Endometrium (tissue), 2 donors: ENCODE measurements at regions not wholly inside any gene's neighbourhood (a gene's known extent, or its start where the extent isn't known, plus 50 kb on each side); places are given as distances from the start of the nearest gene placed in this dataset.

ENCODE experiments used
- FAIRE-seq: peaks from 2 replicates; lab custom pipeline; 2012; peaks lifted over from hg19 to GRCh38; lab: Jason Lieb, UNC
- donor health status: control.
- donor health status: control.

DNA sequence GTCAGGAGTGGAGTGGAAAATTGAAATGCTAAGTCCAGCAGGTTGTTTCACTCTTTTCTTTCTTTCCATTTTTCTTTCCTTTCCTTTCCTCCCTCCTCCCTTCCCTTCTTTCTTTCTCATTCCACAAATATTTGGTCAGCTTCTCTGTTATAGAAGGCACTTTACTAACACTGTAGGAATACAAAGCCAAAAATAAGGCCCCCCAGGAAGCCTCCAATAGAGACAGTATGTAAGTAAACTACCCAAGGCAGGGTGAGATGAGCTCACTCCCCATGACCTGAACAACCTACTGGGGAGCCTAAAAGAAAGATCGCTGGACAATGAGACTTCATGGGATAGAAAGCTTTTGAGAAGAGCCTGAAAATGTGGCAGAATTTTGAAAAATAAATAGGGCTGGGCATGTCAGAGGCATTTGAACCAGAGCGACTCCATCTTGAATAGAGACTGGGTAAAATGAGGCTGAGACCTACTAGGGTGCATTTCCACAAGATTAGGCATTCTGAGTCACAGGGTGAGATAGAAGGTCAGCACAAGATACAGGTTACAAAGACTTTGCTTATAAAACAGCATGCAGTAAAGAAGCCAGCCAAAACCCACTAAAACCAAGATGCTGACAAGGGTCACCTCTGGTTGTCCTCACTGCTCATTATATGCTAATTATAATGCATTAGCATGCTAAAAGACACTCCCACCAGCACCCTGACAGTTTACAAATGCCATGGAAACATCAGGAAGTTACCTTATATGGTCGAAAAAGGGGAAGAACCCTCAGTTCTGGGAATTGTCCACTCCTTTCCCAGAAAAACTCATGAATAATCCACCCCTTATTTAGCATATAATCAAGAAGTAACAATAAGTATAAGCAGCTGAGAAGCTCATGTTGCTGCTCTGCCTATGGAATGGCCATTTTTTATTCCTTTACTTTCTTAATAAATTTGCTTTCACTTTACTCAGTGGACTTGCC is 158.9 kb upstream of the EGFLAM start:
- no peak for FAIRE-seq

DNA sequence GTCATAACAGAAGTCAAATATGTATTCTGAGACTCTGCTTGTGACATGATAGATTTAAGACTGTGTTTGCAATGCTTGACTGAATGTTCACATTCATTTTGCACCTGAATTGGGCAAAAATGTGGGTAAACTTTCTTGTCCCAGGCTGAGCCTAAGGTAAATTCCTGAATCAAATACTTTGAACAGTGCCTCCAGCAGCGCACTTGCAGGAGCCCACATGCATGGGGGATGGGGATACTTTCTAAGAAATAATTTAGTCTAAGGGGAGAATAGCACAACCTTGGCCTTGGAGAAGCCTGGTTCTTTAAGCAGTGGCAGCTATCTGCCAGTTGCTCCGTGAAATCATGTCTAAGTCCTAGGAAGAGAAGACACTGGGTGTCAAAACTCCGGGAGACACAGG is 163.5 kb upstream of the EGFLAM start:
- FAIRE-seq = no peak

DNA sequence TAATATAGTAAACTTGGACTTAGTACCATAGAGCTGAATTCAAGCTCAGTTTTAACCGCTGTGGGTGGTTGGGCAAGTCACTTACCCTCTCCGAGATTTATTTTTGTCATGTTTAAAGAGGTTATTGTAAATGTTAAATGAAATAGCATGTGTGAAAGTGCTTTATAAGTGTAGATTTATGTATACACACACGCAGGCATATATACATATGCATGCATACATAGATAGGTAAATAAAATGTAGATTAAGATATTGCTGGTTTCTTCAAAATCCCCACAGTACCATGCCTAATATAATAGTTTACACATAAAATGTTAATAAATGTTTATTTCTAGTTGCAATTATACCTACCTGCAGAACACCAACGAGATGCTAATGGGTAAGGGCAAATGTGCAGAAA is 164.5 kb upstream of the EGFLAM start:
- no peak for FAIRE-seq

DNA sequence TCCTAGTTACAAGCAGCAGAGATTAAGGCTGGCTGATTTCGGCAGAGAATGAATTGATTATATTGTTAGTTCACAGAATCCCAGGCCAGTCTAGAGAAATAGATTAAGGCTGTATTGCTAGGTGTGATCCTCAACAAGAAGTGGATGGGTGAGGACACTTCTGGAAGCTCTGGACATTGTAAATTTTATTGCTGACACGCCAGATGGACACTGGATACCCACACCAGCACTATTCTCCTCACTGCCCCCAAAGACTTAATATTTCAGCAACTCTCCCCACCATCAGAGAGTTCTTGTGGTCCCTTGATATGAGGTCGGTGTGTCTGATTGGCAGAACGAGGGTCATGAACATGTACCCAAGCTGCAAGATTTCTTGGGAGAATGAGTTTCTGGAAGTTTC is 171.6 kb upstream of the EGFLAM start:
- FAIRE-seq = no peak

DNA sequence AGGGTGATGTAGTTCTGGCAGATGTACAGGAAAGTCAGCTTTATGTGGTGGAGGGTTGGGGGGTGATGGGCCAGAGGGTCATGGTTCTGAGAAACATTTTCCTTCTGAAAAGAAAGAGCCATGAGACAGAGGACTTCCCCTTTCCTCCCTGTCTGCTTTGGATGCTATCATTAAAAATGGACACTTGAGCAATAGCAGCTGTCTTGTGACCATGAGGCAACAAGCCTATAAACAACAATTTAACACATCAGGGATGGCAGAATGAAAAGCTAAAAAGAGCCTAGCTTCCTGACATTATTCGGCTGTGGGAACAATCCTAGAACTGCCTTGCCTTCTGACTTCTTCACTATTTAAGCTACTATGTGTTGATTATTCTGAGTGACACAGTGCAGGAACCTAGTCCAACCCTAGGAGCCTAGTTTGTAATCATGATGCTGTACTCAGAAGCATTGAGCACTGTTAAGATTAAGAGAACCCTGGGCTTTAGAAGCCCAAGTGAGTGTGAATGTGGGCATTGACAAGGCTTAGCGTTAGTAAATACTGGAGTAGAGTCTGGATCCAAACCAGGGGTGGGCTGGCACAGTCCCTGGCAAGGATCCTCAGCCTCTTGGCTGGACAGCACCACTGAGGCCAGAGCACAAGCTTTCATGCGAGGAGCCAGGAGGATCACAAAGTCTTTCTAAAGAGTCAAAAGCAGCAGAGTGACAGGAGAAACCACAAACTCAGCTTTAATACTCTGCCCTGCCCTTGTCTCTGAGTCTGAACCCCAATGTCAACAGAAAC is 178.5 kb upstream of the EGFLAM start:
- FAIRE-seq = no peak

DNA sequence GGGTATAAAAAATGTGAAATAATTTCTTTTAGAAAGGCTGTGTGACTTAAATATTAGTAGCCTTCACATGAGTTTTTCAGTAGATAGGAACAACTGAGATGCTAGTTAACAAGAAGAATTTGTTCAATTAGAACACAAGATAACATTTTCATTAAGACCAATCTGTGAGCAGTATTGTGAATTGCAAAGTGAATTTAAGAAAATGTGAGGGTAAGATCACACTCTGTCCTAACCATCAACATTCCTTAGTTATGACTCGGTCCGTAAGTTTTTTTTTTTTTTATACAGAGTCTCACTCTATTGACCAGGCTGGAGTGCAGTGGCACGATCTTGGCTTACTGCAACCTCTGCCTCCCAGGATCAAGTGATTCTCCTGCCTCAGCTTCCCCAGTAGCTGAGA is 180.2 kb upstream of the EGFLAM start:
- no peak for FAIRE-seq

DNA sequence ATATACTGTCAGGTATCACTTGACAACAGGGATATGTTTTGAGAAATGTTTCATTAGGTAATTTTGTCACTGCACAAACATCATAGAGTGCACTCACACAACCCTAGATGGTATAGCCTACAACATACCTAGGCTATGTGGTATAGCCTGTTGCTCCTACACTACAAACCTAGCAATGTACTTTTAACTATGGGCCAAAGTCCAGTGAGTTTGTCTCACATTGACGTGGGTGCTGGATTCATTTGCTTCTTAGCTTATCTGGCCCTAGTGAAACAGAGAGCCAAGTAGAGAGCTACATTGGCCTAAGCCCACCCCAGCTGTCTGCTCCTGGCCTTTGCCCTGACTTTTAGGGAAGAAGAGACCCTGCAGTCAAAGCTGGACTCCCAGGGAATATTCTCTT is 180.7 kb upstream of the EGFLAM start:
- FAIRE-seq = no peak

DNA sequence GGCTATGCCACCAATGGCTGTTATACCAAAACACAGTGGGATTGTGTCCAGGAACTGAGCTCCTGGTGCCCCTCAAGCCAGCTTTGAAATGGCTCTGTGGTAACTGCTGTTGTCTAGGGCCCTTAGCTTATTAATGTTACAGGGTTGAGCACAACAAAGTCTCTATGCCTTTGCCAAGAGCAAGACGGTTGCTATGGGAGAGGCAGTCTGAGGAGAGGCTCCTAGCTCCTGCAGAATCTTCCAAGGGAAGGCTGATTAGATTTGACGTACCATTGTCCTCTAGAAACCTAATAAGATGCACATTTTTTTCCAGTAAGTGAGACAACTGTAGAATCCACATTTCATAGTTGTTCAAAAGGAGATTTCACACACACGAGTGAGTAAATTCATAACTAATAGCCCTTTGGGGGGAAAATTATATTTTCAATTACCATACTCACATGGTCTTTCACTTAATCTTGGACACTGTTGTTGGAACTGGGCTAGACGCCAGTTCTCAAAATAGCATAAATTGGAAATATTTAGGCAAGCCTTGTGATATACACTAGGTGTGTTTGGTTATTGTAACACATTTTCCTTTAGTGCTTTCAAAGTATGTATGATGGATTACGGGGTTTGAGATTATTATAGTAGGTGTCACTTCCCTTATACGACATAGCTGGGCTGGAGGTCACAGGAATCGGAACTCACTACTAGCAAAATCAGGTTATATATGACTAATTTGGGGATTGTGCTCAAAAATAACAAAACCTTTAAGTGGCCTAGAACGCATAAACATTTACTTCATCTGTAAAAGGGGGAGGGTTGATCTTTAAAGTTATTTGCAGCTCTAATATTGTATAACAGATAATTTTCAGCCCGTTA is 186.3 kb upstream of the EGFLAM start:
- no peak for FAIRE-seq

DNA sequence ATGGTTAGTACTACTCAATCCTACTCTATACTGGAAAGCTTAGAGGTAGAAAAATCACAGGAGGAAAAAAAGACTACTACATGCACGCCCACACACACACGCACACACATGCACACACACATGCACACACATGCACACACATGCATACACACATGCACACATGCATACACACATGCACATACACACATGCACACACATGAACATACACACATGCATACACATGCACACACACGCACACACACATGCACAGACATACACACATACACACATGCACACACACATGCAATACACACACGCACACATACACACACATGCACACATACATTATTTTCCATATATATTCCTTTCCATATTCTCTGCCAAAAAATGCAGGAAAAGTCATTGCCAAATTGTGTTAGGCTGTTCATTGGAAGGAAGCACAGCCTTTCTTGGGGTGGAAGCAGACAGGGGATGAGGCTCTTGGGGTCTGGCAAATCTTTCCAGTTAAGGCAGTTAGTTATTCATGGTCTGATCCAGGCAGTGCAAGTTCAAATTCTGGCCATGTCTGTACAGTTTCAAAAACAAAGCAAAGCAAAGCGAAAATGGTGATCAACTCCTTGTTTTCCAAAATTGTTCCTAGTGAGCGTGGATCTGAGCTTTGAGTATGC is 187.9 kb upstream of the EGFLAM start:
- FAIRE-seq = no peak

DNA sequence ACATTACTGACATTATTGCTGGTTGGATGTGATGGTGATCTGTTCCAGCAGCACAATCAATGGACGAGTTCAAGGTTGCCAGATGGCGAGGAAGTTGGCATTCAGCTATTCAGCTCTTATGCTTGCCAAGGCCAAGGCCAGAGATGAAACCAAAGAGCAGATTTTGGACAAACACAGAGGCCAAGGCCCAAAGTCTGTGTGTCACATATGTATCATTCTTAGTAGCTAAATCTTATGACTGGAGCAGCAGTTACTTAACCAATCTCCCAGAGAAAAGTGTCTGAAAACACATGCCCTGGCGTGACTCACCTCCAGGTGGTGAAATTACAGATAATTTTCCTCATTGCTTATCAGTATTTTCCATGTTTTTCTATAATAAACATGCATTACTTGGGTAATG is 189.0 kb upstream of the EGFLAM start:
- FAIRE-seq = no peak

DNA sequence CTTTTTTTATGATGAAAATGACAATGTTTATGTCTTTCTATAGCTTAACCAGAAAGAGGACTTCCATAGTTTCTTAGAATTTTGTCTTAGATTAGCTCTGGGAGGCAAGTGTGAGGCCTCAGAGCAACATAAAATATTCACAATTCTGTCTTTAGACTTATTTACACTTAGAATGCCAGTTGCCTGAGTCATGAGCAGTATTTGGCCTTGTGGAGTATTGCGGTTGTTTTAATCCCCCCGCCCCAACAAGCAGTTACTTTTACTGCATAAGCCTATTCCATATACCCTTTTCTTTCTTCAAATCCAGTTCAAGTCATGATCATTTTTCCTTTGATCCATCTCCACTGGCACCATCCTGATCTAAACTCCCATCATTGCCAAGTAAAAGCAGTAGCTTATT is 198.0 kb upstream of the EGFLAM start:
- FAIRE-seq = no peak

DNA sequence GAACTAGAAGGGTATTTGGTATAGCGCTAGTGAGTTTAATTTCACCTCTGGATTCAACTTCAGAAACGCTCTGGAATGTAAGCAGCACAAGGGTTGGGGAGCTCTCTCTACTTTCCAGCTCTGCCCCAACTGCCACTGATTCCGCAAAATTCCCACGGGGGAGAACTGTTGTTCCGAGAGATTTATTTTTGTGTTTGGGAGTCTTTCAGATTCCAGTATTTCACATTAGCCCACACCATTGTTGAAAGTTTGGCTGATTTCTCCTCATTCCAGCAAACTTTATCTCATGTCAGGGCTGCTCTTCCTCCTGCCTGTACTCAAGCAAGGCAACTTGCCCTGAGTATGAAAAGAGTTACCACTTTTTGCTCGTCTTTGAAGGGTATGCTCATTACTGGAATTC is 198.5 kb upstream of the EGFLAM start:
- FAIRE-seq = no peak

DNA sequence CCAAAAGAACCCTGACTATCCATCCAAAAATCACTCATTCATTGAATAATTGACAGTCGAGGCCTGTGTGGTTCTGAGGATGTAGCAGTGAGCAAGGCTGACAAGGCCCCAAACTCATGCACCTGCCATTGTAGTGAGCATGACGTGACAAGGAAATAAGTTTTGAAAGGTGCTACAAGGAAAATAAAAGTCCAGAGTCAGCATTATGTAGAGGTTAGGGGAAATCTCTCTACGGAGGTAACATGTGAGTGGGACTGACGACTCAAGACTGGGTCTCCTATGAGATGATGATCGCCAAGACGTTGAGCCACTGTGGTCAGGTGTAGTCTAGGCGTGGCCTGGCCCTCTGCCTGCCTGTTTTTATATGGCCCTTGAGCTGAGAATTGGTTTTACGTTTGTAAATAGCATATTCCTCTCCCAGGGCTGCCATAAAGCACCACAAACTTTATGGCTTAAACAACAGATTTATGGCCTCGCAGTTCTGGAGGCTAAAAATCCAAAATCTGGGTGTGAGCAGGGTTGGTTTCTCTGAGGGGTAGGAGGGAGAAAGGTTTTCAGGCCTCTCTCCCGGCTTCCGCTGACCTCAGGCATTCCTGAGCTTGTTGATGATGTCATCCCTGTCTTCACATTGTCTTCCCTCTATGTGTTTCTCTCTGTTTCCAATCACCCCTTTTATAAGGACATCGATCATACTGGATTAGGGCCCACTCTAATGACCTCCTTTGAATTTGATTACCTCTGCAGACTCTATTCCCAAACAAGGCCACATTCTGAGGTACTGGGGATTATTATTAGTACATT is 206.4 kb upstream of the EGFLAM start:
- FAIRE-seq = no peak

DNA sequence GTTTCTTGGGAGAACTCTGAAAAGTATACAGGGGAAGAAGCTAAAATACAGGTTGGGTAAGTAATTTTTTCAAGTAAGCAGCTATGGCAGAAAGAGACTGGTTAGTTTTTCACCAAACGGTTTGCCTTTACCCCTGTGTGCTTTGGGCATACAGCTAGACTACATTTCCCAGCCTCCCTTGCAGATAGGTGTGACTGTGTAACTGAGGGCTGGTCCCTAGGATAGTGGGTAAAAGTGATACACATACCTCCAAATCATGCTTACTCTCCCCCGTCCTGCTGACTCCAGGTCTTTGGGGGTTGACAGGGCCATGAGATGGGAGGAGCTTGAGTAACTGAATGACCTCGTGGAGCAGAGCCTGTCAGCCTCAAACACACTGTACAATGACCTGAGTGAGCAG is 208.6 kb upstream of the GDNF start:
- FAIRE-seq = no peak

DNA sequence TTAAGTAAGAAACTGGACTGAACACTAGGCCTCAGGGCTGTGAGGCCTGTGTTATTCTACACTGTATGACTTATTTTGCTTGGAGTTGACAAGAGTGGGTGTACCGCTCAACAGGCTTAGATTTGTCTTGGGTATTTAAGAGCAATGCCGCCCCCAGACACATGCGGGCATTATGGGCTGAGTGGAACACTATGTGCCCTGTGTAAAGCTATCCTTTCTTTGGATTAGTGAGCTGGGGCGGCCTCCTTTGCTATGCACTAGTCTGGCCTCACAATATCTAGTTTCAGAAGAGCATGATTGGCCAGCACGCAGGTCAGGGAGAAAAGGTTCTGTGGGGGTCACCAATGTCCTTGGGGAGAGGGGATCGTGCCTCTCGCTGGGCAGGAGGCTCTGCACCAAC is 206.3 kb upstream of the GDNF start:
- no peak for FAIRE-seq

DNA sequence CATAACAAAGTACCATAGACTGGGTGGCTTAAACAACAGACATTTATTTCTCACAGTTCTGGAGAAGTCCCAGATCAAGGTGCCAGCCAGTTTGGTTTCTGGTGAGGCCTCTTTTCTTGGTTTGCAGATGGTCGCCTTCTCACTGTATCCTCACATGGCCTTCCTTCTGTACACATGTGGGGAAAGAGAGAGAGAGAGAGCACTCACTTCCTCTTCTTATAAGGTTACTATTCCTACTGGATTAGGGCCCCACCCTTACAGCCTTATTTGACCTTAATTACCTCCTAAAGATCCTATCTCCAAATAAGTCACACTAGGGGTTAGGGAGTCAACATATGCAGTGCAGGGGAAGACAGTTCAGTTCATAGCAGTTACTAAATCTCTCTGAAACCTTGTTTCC is 205.6 kb upstream of the GDNF start:
- no peak for FAIRE-seq

DNA sequence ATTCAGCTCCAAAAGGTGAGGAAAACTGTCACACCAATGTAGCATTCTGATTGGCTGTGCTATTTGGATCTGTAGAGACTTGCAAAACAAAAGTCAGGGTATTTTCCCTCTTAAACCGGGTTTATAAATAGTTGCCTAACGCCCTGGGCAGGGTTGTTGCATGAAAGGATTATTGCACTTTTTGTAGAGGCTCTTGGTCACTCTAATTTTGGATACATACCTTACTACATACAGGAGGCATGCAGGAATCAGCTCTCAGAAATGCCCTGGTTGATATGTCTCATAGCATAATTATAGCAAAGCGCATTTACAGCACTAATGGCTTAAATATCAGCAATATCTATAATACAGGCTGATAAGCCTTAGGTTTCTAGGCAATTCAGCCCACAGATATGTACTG is 200.0 kb upstream of the GDNF start:
- FAIRE-seq = no peak

DNA sequence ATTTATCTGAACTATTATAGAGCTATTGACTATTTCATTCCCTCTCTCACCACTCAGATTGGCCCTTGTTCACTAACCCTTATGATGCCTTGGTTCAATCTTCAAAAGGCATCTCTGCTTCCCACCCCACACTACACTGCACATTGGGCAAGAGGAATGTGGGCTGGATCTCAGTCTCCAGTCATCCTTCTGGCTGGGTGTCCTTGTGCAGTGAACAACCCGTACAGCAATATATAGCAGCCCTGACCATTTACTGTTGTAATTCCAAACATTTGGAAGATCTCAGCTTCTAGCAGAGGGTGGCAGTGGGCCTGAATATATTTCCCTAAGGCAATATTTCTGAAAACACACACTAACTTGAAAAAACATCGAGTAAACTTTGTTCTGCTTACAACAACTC is 199.2 kb upstream of the GDNF start:
- no peak for FAIRE-seq

DNA sequence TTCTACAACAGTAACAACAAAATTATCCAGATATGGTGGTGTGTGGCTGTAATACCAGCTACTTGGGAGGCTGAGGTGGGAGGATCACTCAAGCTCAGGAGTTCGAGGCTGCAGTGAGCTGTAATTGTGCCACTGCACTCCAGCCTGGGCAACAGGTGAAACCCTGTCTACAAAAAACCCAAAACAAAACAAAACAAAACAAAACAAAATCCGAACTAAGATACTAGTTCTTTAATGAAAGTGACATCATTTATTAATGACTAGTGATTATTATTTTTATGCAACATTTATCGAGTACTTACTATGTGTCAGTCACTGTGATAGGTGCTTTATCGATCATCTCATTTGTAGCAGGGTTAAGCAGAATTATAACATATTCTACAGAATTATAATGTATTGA is 196.9 kb upstream of the GDNF start:
- no peak for FAIRE-seq

DNA sequence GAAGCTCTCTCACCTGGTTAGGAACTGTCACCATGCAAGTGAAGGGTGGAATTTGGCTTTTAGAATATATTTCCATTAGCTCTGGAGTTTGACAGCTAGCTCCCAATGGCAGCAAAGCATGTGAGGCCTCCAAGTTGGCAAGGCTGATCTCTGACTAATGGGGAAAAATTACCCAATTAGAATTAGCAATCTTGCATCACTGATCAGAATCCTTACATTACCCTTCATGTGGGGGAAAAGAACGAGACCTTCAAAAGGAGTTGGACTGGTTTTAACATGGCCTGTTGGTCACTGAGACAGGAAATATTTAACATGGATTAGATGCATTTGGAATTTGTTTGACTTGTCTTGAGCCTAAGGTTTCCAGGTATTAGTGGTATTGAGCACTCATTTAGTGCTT is 192.3 kb upstream of the GDNF start:
- no peak for FAIRE-seq

DNA sequence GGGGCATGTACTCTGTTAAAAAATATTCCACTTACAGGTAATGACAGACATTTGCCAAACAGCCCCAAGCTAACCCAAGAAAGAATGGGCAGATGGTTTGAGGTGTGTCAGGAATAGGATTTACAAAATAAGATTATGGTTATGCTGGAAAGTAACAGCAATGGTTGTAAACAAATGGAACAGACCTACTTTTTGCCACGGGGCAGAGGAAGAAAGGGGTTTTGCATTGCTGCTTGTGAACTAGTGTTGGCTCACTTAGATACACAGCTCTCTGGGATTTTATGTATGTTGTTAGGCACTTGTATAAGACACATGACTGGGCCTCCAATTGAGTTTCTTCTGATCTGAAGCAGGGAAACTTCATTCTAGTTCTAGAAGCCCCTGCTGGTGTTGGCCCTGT is 191.5 kb upstream of the GDNF start:
- no peak for FAIRE-seq
